NCI-H2227 (cell line): ENCODE measurements at regions not wholly inside any gene's neighbourhood (a gene's known extent, or its start where the extent isn't known, plus 50 kb on each side); places are given as distances from the start of the nearest gene placed in this dataset.
A peak's percentile ranks its signal among the peaks of the same experiment; 100 is the strongest.

Experiments used
- DNase-seq: peaks from one replicate; lab custom pipeline; 2025; ENCODE audit not compliant: unreplicated experiment; lab: John Stamatoyannopoulos, UW

- no peak for DNase-seq
Observed at GRCh38 chr13:105213512-105213911, 1322.0 kb downstream of the EFNB2 start.

GRCh38 chr13:105207572-105208293, 1327.7 kb downstream of the EFNB2 start:
- DNase-seq = no peak

- no peak for DNase-seq
Observed at GRCh38 chr13:105202354-105202753, 1333.1 kb downstream of the EFNB2 start.

GRCh38 chr13:105201351-105201750, 1334.1 kb downstream of the EFNB2 start:
- no peak for DNase-seq

- no peak for DNase-seq
Observed at GRCh38 chr13:105200181-105200580, 1335.3 kb downstream of the EFNB2 start.

GRCh38 chr13:105196052-105196451, 1339.4 kb downstream of the EFNB2 start:
- no peak for DNase-seq

GRCh38 chr13:105193026-105193425, 1342.4 kb downstream of the EFNB2 start:
- DNase-seq = no peak

GRCh38 chr13:105184201-105184600, 1351.3 kb downstream of the EFNB2 start:
- DNase-seq = no peak

GRCh38 chr13:105177265-105177900, 1358.1 kb downstream of the EFNB2 start:
- no peak for DNase-seq

GRCh38 chr13:105170438-105170837, 1365.0 kb downstream of the EFNB2 start:
- DNase-seq = no peak

- DNase-seq = no peak
Observed at GRCh38 chr13:105168295-105168694, 1367.2 kb downstream of the EFNB2 start.

GRCh38 chr13:105167385-105167784, 1368.1 kb downstream of the EFNB2 start:
- DNase-seq = no peak

- DNase-seq = no peak
Observed at GRCh38 chr13:105165449-105166125, 1369.9 kb downstream of the EFNB2 start.

- no peak for DNase-seq
Observed at GRCh38 chr13:105159841-105160240, 1375.6 kb downstream of the EFNB2 start.

- DNase-seq = no peak
Observed at GRCh38 chr13:105153611-105154010, 1381.9 kb downstream of the EFNB2 start.

- no peak for DNase-seq
Observed at GRCh38 chr13:105151639-105152038, 1383.8 kb downstream of the EFNB2 start.

- DNase-seq = no peak
Observed at GRCh38 chr13:105147461-105147860, 1388.0 kb downstream of the EFNB2 start.

- DNase-seq = no peak
Observed at GRCh38 chr13:105144936-105145335, 1390.5 kb downstream of the EFNB2 start.

- DNase-seq = no peak
Observed at GRCh38 chr13:105144020-105144419, 1391.4 kb downstream of the EFNB2 start.

GRCh38 chr13:105142556-105142955, 1392.9 kb downstream of the EFNB2 start:
- DNase-seq = no peak

GRCh38 chr13:105139380-105140285, 1395.8 kb downstream of the EFNB2 start:
- peak; percentile 45 for DNase-seq
